ENCODE measurements at regions not wholly inside any gene's neighbourhood (a gene's known extent, or its start where the extent isn't known, plus 50 kb on each side); places are given as distances from the start of the nearest gene placed in this dataset.
"Not testable (repeated sequence)": the region's sequence is repeated elsewhere in the genome, so short reads cannot be mapped to it uniquely, and the experiment has no call there.

GRCh38 chr21:7793797-7794196, 2727.6 kb upstream of the TPTE start:
- H3K4me3 ChIP-seq (ENCODE audit: low read depth, low read length, poor library complexity, severe bottlenecking); DNase-seq (ENCODE audit: low spot score); H3K4me1 ChIP-seq (ENCODE audit: insufficient read depth, low read length, poor library complexity, severe bottlenecking); H4K20me1 ChIP-seq (ENCODE audit: insufficient read depth, low read length); H3K9me2 ChIP-seq (ENCODE audit: insufficient read depth, low read length); H3K4me2 ChIP-seq (ENCODE audit: low read length); BruUV-seq (replicated peaks); POLR2A ChIA-PET; H3K9me3 ChIP-seq (ENCODE audit: low read length); intact Hi-C loops (cut with micrococcal nuclease; ENCODE audit: unreplicated experiment); H3K79me2 ChIP-seq (ENCODE audit: insufficient read depth, low read depth, low read length); H2AFZ ChIP-seq (ENCODE audit: low read length); H3K27ac ChIP-seq (ENCODE audit: low read depth, low read length, poor library complexity, severe bottlenecking); CTCF ChIA-PET (ENCODE audit: unreplicated experiment); H3K36me3 ChIP-seq (ENCODE audit: insufficient read depth, low read length): not testable (repeated sequence)

GRCh38 chr21:7797328-7797727, 2724.1 kb upstream of the TPTE start:
- H3K27ac ChIP-seq (ENCODE audit: low read depth, low read length, poor library complexity, severe bottlenecking); H3K4me3 ChIP-seq (ENCODE audit: low read depth, low read length, poor library complexity, severe bottlenecking); intact Hi-C loops (cut with micrococcal nuclease; ENCODE audit: unreplicated experiment); DNase-seq (ENCODE audit: low spot score); H3K9me2 ChIP-seq (ENCODE audit: insufficient read depth, low read length); BruUV-seq (replicated peaks); H3K79me2 ChIP-seq (ENCODE audit: insufficient read depth, low read depth, low read length); POLR2A ChIA-PET; H3K4me1 ChIP-seq (ENCODE audit: insufficient read depth, low read length, poor library complexity, severe bottlenecking); H4K20me1 ChIP-seq (ENCODE audit: insufficient read depth, low read length); H3K36me3 ChIP-seq (ENCODE audit: insufficient read depth, low read length); H3K9me3 ChIP-seq (ENCODE audit: low read length); H3K4me2 ChIP-seq (ENCODE audit: low read length); H2AFZ ChIP-seq (ENCODE audit: low read length); CTCF ChIA-PET (ENCODE audit: unreplicated experiment): not testable (repeated sequence)

GRCh38 chr21:7798446-7798845, 2722.9 kb upstream of the TPTE start:
- POLR2A ChIA-PET; H3K27ac ChIP-seq (ENCODE audit: low read depth, low read length, poor library complexity, severe bottlenecking); H3K36me3 ChIP-seq (ENCODE audit: insufficient read depth, low read length); BruUV-seq (replicated peaks); H3K9me2 ChIP-seq (ENCODE audit: insufficient read depth, low read length); H2AFZ ChIP-seq (ENCODE audit: low read length); H3K4me1 ChIP-seq (ENCODE audit: insufficient read depth, low read length, poor library complexity, severe bottlenecking); CTCF ChIA-PET (ENCODE audit: unreplicated experiment); H3K4me3 ChIP-seq (ENCODE audit: low read depth, low read length, poor library complexity, severe bottlenecking); intact Hi-C loops (cut with micrococcal nuclease; ENCODE audit: unreplicated experiment); H3K4me2 ChIP-seq (ENCODE audit: low read length); H4K20me1 ChIP-seq (ENCODE audit: insufficient read depth, low read length); DNase-seq (ENCODE audit: low spot score); H3K79me2 ChIP-seq (ENCODE audit: insufficient read depth, low read depth, low read length); H3K9me3 ChIP-seq (ENCODE audit: low read length): not testable (repeated sequence)

GRCh38 chr21:7799697-7800096, 2721.7 kb upstream of the TPTE start:
- H3K9me3 ChIP-seq (ENCODE audit: low read length); H3K4me2 ChIP-seq (ENCODE audit: low read length); H3K9me2 ChIP-seq (ENCODE audit: insufficient read depth, low read length); CTCF ChIA-PET (ENCODE audit: unreplicated experiment); BruUV-seq (replicated peaks); intact Hi-C loops (cut with micrococcal nuclease; ENCODE audit: unreplicated experiment); H2AFZ ChIP-seq (ENCODE audit: low read length); H3K79me2 ChIP-seq (ENCODE audit: insufficient read depth, low read depth, low read length); H4K20me1 ChIP-seq (ENCODE audit: insufficient read depth, low read length); H3K4me1 ChIP-seq (ENCODE audit: insufficient read depth, low read length, poor library complexity, severe bottlenecking); DNase-seq (ENCODE audit: low spot score); POLR2A ChIA-PET; H3K36me3 ChIP-seq (ENCODE audit: insufficient read depth, low read length); H3K27ac ChIP-seq (ENCODE audit: low read depth, low read length, poor library complexity, severe bottlenecking); H3K4me3 ChIP-seq (ENCODE audit: low read depth, low read length, poor library complexity, severe bottlenecking): not testable (repeated sequence)

- H3K4me2 ChIP-seq (ENCODE audit: low read length); intact Hi-C loops (cut with micrococcal nuclease; ENCODE audit: unreplicated experiment); BruUV-seq (replicated peaks); H3K79me2 ChIP-seq (ENCODE audit: insufficient read depth, low read depth, low read length); H3K9me2 ChIP-seq (ENCODE audit: insufficient read depth, low read length); H2AFZ ChIP-seq (ENCODE audit: low read length); CTCF ChIA-PET (ENCODE audit: unreplicated experiment); H3K4me1 ChIP-seq (ENCODE audit: insufficient read depth, low read length, poor library complexity, severe bottlenecking); H4K20me1 ChIP-seq (ENCODE audit: insufficient read depth, low read length); H3K27ac ChIP-seq (ENCODE audit: low read depth, low read length, poor library complexity, severe bottlenecking); H3K36me3 ChIP-seq (ENCODE audit: insufficient read depth, low read length); DNase-seq (ENCODE audit: low spot score); POLR2A ChIA-PET; H3K4me3 ChIP-seq (ENCODE audit: low read depth, low read length, poor library complexity, severe bottlenecking); H3K9me3 ChIP-seq (ENCODE audit: low read length): not testable (repeated sequence)
Measured at GRCh38 chr21:7813475-7813874, 2707.9 kb upstream of the TPTE start.

GRCh38 chr21:7817013-7817412, 2704.4 kb upstream of the TPTE start:
- H3K27ac ChIP-seq (ENCODE audit: low read depth, low read length, poor library complexity, severe bottlenecking); H3K9me2 ChIP-seq (ENCODE audit: insufficient read depth, low read length); CTCF ChIA-PET (ENCODE audit: unreplicated experiment); H2AFZ ChIP-seq (ENCODE audit: low read length); H3K4me1 ChIP-seq (ENCODE audit: insufficient read depth, low read length, poor library complexity, severe bottlenecking); H4K20me1 ChIP-seq (ENCODE audit: insufficient read depth, low read length); H3K4me3 ChIP-seq (ENCODE audit: low read depth, low read length, poor library complexity, severe bottlenecking); POLR2A ChIA-PET; H3K4me2 ChIP-seq (ENCODE audit: low read length); H3K79me2 ChIP-seq (ENCODE audit: insufficient read depth, low read depth, low read length); DNase-seq (ENCODE audit: low spot score); BruUV-seq (replicated peaks); H3K9me3 ChIP-seq (ENCODE audit: low read length); intact Hi-C loops (cut with micrococcal nuclease; ENCODE audit: unreplicated experiment); H3K36me3 ChIP-seq (ENCODE audit: insufficient read depth, low read length): not testable (repeated sequence)

GRCh38 chr21:7819301-7819700, 2702.1 kb upstream of the TPTE start:
- H4K20me1 ChIP-seq (ENCODE audit: insufficient read depth, low read length); BruUV-seq (replicated peaks); CTCF ChIA-PET (ENCODE audit: unreplicated experiment); intact Hi-C loops (cut with micrococcal nuclease; ENCODE audit: unreplicated experiment); H3K4me3 ChIP-seq (ENCODE audit: low read depth, low read length, poor library complexity, severe bottlenecking); POLR2A ChIA-PET; H3K9me2 ChIP-seq (ENCODE audit: insufficient read depth, low read length); H3K79me2 ChIP-seq (ENCODE audit: insufficient read depth, low read depth, low read length); H3K4me1 ChIP-seq (ENCODE audit: insufficient read depth, low read length, poor library complexity, severe bottlenecking); H3K9me3 ChIP-seq (ENCODE audit: low read length); H3K27ac ChIP-seq (ENCODE audit: low read depth, low read length, poor library complexity, severe bottlenecking); H3K36me3 ChIP-seq (ENCODE audit: insufficient read depth, low read length); H2AFZ ChIP-seq (ENCODE audit: low read length); DNase-seq (ENCODE audit: low spot score); H3K4me2 ChIP-seq (ENCODE audit: low read length): not testable (repeated sequence)

Data from OCI-LY7 (cell line).